RWPE2 (cell line): ENCODE measurements at regions not wholly inside any gene's neighbourhood (a gene's known extent, or its start where the extent isn't known, plus 50 kb on each side); places are given as distances from the start of the nearest gene placed in this dataset.

Experiments used
- ATAC-seq: fragments of 200-7000 bp; cut with Tn5 transposase; 3 replicates; pipeline ENCODE4 v1.9.1; 2021; ENCODE audit warnings: low read depth
- DNase-seq: peaks from one replicate; pipeline ENCODE4 v3.0.0-alpha.2; 2020; ENCODE audit warnings: low spot score
- H3K27ac ChIP-seq: fragments of 450-650 bp; 2 replicates; pipeline ENCODE4 v1.5.1; 2017; ENCODE audit warnings: mild to moderate bottlenecking; ENCODE audit not compliant: poor library complexity, severe bottlenecking
- H3K27me3 ChIP-seq: fragments of 250-450 bp; sonication (Bioruptor Pico); 2 replicates; pipeline ENCODE4 v1.5.1; 2021; ENCODE audit warnings: mild to moderate bottlenecking, moderate library complexity; ENCODE audit not compliant: insufficient read depth, poor library complexity, severe bottlenecking
- H3K36me3 ChIP-seq: fragments of 250-450 bp; sonication (Bioruptor Pico); 2 replicates; pipeline ENCODE4 v1.5.1; 2020; ENCODE audit warnings: low read depth, mild to moderate bottlenecking, moderate library complexity
- H3K4me1 ChIP-seq: fragments of 250-450 bp; sonication (Bioruptor Pico); 2 replicates; pipeline ENCODE4 v1.5.1; 2021; ENCODE audit warnings: mild to moderate bottlenecking, moderate library complexity; ENCODE audit not compliant: insufficient read depth, poor library complexity, severe bottlenecking
- H3K4me3 ChIP-seq: fragments of 250-450 bp; sonication (Bioruptor Pico); 2 replicates; pipeline ENCODE4 v1.5.1; 2021; ENCODE audit warnings: mild to moderate bottlenecking, moderate library complexity; ENCODE audit not compliant: severe bottlenecking
- H3K9me3 ChIP-seq: fragments of 250-450 bp; sonication (Bioruptor Pico); 2 replicates; pipeline ENCODE4 v1.5.1; 2021; ENCODE audit warnings: mild to moderate bottlenecking, moderate library complexity; ENCODE audit not compliant: severe bottlenecking
- CTCF ChIP-seq: fragments of 450-650 bp; IDR thresholded peaks from one replicate; pipeline ENCODE4 v1.5.1; 2017; ENCODE audit warnings: mild to moderate bottlenecking, moderate library complexity; ENCODE audit not compliant: poor library complexity, severe bottlenecking

DNA sequence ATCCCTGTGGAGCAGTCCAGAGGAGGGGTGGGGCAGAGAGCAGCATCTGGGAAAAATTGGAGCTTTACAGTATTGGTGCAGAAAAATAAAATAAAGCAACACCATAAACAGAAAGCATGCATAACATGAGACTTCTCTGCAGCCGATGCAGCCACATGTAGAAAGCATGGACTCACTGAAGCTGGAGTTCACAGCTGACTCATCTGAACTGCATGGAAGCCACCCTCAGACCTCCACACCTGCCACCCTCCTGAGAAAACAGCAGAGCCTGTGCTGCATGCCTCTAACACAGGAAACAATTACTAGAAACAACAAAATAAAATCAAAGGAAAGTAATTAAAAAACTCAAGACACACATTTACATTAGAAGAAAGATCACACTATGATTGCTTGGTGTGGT, 169.4 kb upstream of the ALKAL2 start:
- H3K36me3 ChIP-seq: no peaks in the 10 kb centered on the region
- no peak overlapping the region for H3K4me3 ChIP-seq
- H3K9me3 ChIP-seq: no peaks in the 10 kb centered on the region
- H3K27ac ChIP-seq: no peak overlapping the region
- DNase-seq (no peak), ATAC-seq (no peak)
- no peak for TF ChIP-seq CTCF
- no peaks in the 10 kb centered on the region for H3K4me1 ChIP-seq
- no peaks in the 10 kb centered on the region for H3K27me3 ChIP-seq

DNA sequence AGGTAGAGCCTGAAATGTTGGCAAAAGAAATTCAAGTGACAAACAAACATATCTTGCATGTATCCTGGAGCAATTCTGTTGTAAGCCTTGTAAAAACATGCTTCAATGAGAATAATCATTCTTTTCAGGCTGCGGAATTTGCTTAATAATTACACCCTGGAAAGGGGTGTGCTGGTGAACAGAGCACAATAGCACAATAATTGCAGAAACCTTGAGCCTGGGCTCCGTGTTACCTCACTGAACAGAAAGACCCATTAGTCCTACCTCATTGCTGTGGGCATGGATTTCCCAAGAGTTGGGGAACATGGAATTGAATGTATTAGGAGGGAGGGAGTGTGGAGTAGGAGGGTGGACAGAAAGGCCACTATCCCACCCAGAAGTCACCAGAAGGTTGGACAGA, 168.0 kb upstream of the ALKAL2 start:
- no peak for TF ChIP-seq CTCF
- Histone ChIP-seq H3K4me3 (no peak overlapping the region), H3K27ac (no peak overlapping the region), H3K27me3 (no peaks in the 10 kb centered on the region), H3K9me3 (no peaks in the 10 kb centered on the region), H3K36me3 (no peaks in the 10 kb centered on the region), H3K4me1 (no peaks in the 10 kb centered on the region)
- DNase-seq (no peak), ATAC-seq (no peak)

- Histone ChIP-seq H3K4me3 (no peak overlapping the region), H3K4me1 (no peaks in the 10 kb centered on the region), H3K27me3 (no peaks in the 10 kb centered on the region), H3K9me3 (no peaks in the 10 kb centered on the region), H3K27ac (no peak overlapping the region), H3K36me3 (no peaks in the 10 kb centered on the region)
- ATAC-seq (no peak), DNase-seq (no peak)
- no peak for TF ChIP-seq CTCF
Observed at GRCh38 chr2:455015-455705, 167.3 kb upstream of the ALKAL2 start.

GRCh38 chr2:453132-453531, 165.2 kb upstream of the ALKAL2 start:
- Histone ChIP-seq H3K9me3 (no peaks in the 10 kb centered on the region), H3K36me3 (no peaks in the 10 kb centered on the region), H3K27ac (no peak overlapping the region), H3K4me3 (no peak overlapping the region), H3K4me1 (no peaks in the 10 kb centered on the region), H3K27me3 (no peaks in the 10 kb centered on the region)
- DNase-seq (no peak), ATAC-seq (no peak)
- TF ChIP-seq CTCF: no peak

DNA sequence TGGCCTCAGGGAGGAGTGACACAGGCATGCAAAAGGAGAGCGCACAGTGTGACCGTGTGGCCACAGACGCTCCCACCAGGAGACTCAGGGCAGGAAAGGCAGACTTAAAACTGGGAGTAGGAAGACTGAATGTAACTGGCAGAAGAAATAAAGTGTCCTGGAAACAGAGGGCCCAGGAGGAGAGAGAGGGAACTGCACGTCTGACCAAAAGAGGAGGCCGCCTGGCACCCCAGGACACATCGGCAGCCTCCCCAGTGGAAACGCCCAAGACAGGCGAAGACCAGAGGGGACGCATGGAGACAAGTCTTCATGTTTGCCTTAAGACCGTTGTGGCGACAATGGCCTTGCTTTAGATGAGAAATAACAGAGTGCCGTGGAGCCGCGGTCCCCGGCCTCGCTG, 163.6 kb upstream of the ALKAL2 start:
- H3K27me3 ChIP-seq: no peaks in the 10 kb centered on the region
- DNase-seq (no peak), ATAC-seq (no peak)
- H3K4me3 ChIP-seq: no peak overlapping the region
- no peak overlapping the region for H3K27ac ChIP-seq
- TF ChIP-seq CTCF: no peak
- no peaks in the 10 kb centered on the region for H3K4me1 ChIP-seq
- no peaks in the 10 kb centered on the region for H3K9me3 ChIP-seq
- no peaks in the 10 kb centered on the region for H3K36me3 ChIP-seq
